ENCODE measurements at regions not wholly inside any gene's neighbourhood (a gene's known extent, or its start where the extent isn't known, plus 50 kb on each side); places are given as distances from the start of the nearest gene placed in this dataset.

DNA sequence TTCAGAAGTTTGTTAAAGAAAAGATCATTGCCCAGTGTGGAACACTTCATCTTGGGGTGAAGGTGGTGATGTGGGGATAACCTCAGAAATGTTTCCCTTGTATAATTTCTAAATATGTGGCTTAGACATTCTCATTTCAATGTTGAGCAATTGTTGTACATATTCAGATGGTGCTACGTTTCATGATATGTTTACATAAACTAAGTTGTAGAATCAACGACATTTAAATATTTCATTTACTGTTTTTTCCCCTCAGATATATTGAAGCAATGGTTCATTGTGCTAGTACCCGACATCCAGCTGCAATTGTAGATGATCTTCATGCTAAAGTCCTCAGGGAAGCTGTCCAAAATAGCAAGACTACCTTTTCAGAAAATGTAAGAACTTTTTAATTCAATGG is 92.6 kb downstream of the BLTP1 start:
- no peak overlapping the region for H2BK5ac ChIP-seq (ENCODE audit: low read depth, low read length, poor library complexity, severe bottlenecking)
- no peak overlapping the region for H4K91ac ChIP-seq (ENCODE audit: low read length)
- no peak overlapping the region for H3K18ac ChIP-seq (ENCODE audit: low read depth in 1 of 2, low read length in 2 of 2)
- H3K27ac ChIP-seq (ENCODE audit: low read length, poor library complexity, severe bottlenecking), result no peak overlapping the region
- H2BK15ac ChIP-seq (ENCODE audit: low read depth, poor library complexity, severe bottlenecking), result no peak overlapping the region
- no peak overlapping the region for H3K4ac ChIP-seq (ENCODE audit: low read depth in 1 of 2, low read length in 2 of 2)
- H2BK12ac ChIP-seq (ENCODE audit: low read length in 2 of 2), result no peak overlapping the region
- no peak overlapping the region for H2BK120ac ChIP-seq (ENCODE audit: low read depth, low read length)
- H3K4me3 ChIP-seq (ENCODE audit: insufficient read depth in 1 of 2, low read depth in 1 of 2, low read length in 2 of 2), result no peak overlapping the region
- no peaks in the 10 kb centered on the region for H3K9me3 ChIP-seq (ENCODE audit: control insufficient read depth, low read length)
- H3K79me1 ChIP-seq (replicated peaks; ENCODE audit: low read length, poor library complexity, severe bottlenecking), result no peaks in the 10 kb centered on the region
- no peak overlapping the region for H2AK5ac ChIP-seq (ENCODE audit: low read length, severe bottlenecking)
- peaks cover 3 to 86% of the 10 kb centered on the region in 2 experiments for H3K36me3 ChIP-seq (ENCODE audit: control insufficient read depth in 1 of 2, insufficient read depth in 2 of 2, low read depth in 1 of 2, low read length in 2 of 2)
- H3K14ac ChIP-seq (ENCODE audit: low read length in 2 of 2), result no peak overlapping the region
- no peak for DNase-seq
- H3K9ac ChIP-seq (ENCODE audit: low read length), result no peak overlapping the region
- no peak overlapping the region for H3K23ac ChIP-seq (ENCODE audit: low read length in 2 of 2)
- no peak overlapping the region for H2AFZ ChIP-seq (ENCODE audit: low read depth, low read length)
- no peaks in the 10 kb centered on the region for H3K4me1 ChIP-seq (ENCODE audit: control insufficient read depth, insufficient read depth, low read depth, low read length)
- 96% methylated on average over 3 of the region's 3 CpGs for WGBS
- no peak overlapping the region for H4K8ac ChIP-seq (ENCODE audit: low read length)
- H3K4me2 ChIP-seq (ENCODE audit: low read length, poor library complexity, severe bottlenecking), result no peak overlapping the region
- H3K27me3 ChIP-seq (ENCODE audit: control insufficient read depth in 1 of 2, insufficient read depth in 1 of 2, low read length in 2 of 2), result no peaks in the 10 kb centered on the region

DNA sequence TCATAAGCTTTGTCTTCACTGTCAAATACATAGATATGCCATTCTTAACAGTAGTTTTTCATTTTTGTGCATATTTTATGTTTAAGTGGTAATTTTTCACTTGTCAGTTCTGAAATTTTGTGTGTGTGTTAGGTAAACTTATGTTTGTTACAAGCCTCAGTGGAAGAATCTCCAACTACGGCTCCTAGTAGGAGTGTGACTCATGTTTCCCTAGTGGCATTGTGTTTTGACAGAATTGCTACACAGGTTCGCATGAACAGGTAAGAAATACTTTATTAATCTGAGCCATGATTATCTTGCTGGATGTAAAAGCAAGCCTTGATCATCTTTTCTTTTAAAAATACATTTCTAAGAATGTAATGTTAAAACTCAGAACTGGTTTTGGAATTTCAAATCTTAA is 94.4 kb downstream of the BLTP1 start:
- Histone ChIP-seq H3K4me1 (ENCODE audit: control insufficient read depth, insufficient read depth, low read depth, low read length) (no peaks in the 10 kb centered on the region), H3K9ac (ENCODE audit: low read length) (no peak overlapping the region), H3K18ac (ENCODE audit: low read depth in 1 of 2, low read length in 2 of 2) (no peak overlapping the region), H3K23ac (ENCODE audit: low read length in 2 of 2) (no peak overlapping the region), H3K14ac (ENCODE audit: low read length in 2 of 2) (no peak overlapping the region), H3K27ac (ENCODE audit: low read length, poor library complexity, severe bottlenecking) (no peak overlapping the region), H3K79me1 (replicated peaks; ENCODE audit: low read length, poor library complexity, severe bottlenecking) (no peaks in the 10 kb centered on the region), H3K9me3 (ENCODE audit: control insufficient read depth, low read length) (no peaks in the 10 kb centered on the region), H2AK5ac (ENCODE audit: low read length, severe bottlenecking) (no peak overlapping the region), H2BK120ac (ENCODE audit: low read depth, low read length) (no peak overlapping the region), H3K4ac (ENCODE audit: low read depth in 1 of 2, low read length in 2 of 2) (no peak overlapping the region), H2BK15ac (ENCODE audit: low read depth, poor library complexity, severe bottlenecking) (no peak overlapping the region), H3K27me3 (ENCODE audit: control insufficient read depth in 1 of 2, insufficient read depth in 1 of 2, low read length in 2 of 2) (no peaks in the 10 kb centered on the region), H4K8ac (ENCODE audit: low read length) (no peak overlapping the region), H4K91ac (ENCODE audit: low read length) (no peak overlapping the region), H3K4me3 (ENCODE audit: insufficient read depth in 1 of 2, low read depth in 1 of 2, low read length in 2 of 2) (no peak overlapping the region), H3K36me3 (ENCODE audit: control insufficient read depth in 1 of 2, insufficient read depth in 2 of 2, low read depth in 1 of 2, low read length in 2 of 2) (peaks cover 3 to 91% of the 10 kb centered on the region in 2 experiments), H2AFZ (ENCODE audit: low read depth, low read length) (no peak overlapping the region), H2BK12ac (ENCODE audit: low read length in 2 of 2) (no peak overlapping the region), H3K4me2 (ENCODE audit: low read length, poor library complexity, severe bottlenecking) (no peak overlapping the region), H2BK5ac (ENCODE audit: low read depth, low read length, poor library complexity, severe bottlenecking) (no peak overlapping the region)
- no peak for DNase-seq
- 93% methylated on average over 2 of the region's 2 CpGs for WGBS

GRCh38 chr4:122249357-122249756 is 97.2 kb downstream of the BLTP1 start:
- H3K36me3 ChIP-seq (ENCODE audit: control insufficient read depth in 1 of 2, insufficient read depth in 2 of 2, low read depth in 1 of 2, low read length in 2 of 2), result peaks cover 12 to 95% of the 10 kb centered on the region in 2 experiments
- no peak overlapping the region for H2BK15ac ChIP-seq (ENCODE audit: low read depth, poor library complexity, severe bottlenecking)
- DNase-seq, result no peak
- no peaks in the 10 kb centered on the region for H3K27me3 ChIP-seq (ENCODE audit: control insufficient read depth in 1 of 2, insufficient read depth in 1 of 2, low read length in 2 of 2)
- no peak overlapping the region for H3K4me3 ChIP-seq (ENCODE audit: insufficient read depth in 1 of 2, low read depth in 1 of 2, low read length in 2 of 2)
- whole genome bisulfite sequencing, result 95% methylated on average over 1 of the region's 1 CpG
- no peak overlapping the region for H4K8ac ChIP-seq (ENCODE audit: low read length)
- no peak overlapping the region for H3K4ac ChIP-seq (ENCODE audit: low read depth in 1 of 2, low read length in 2 of 2)
- H3K9ac ChIP-seq (ENCODE audit: low read length), result no peak overlapping the region
- no peak overlapping the region for H3K14ac ChIP-seq (ENCODE audit: low read length in 2 of 2)
- H2BK120ac ChIP-seq (ENCODE audit: low read depth, low read length), result no peak overlapping the region
- peaks cover 6% of the 10 kb centered on the region for H3K79me1 ChIP-seq (replicated peaks; ENCODE audit: low read length, poor library complexity, severe bottlenecking)
- no peak overlapping the region for H2BK12ac ChIP-seq (ENCODE audit: low read length in 2 of 2)
- H2AK5ac ChIP-seq (ENCODE audit: low read length, severe bottlenecking), result no peak overlapping the region
- H3K4me1 ChIP-seq (ENCODE audit: control insufficient read depth, insufficient read depth, low read depth, low read length), result no peaks in the 10 kb centered on the region
- no peak overlapping the region for H2BK5ac ChIP-seq (ENCODE audit: low read depth, low read length, poor library complexity, severe bottlenecking)
- H4K91ac ChIP-seq (ENCODE audit: low read length), result no peak overlapping the region
- H3K4me2 ChIP-seq (ENCODE audit: low read length, poor library complexity, severe bottlenecking), result no peak overlapping the region
- H3K18ac ChIP-seq (ENCODE audit: low read depth in 1 of 2, low read length in 2 of 2), result no peak overlapping the region
- no peak overlapping the region for H3K23ac ChIP-seq (ENCODE audit: low read length in 2 of 2)
- H3K27ac ChIP-seq (ENCODE audit: low read length, poor library complexity, severe bottlenecking), result no peak overlapping the region
- no peak overlapping the region for H2AFZ ChIP-seq (ENCODE audit: low read depth, low read length)
- H3K9me3 ChIP-seq (ENCODE audit: control insufficient read depth, low read length), result no peaks in the 10 kb centered on the region

DNA sequence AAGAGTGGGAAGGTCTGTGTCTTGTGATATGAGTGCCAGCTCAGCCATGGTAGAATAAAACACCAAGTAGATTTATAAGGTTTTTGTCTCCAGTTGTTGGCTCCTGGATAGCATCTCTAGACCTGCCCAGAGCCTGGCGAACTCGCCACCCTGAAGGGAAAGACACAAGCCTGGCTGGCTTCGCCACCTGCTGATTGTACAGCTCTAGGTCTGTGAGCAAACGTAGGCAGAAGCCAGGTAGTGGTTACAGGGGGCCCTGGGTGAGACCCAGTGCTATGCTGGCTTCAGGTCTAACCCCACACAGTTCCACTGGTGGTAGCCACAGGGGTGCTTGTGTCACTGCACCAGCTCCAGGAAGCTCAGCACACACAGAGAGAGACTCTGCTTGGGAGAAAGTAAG is 100.5 kb downstream of the BLTP1 start:
- Histone ChIP-seq H2BK5ac (ENCODE audit: low read depth, low read length, poor library complexity, severe bottlenecking) (no peak overlapping the region), H3K4me1 (ENCODE audit: control insufficient read depth, insufficient read depth, low read depth, low read length) (no peaks in the 10 kb centered on the region), H2AFZ (ENCODE audit: low read depth, low read length) (no peak overlapping the region), H4K8ac (ENCODE audit: low read length) (no peak overlapping the region), H3K27ac (ENCODE audit: low read length, poor library complexity, severe bottlenecking) (no peak overlapping the region), H3K23ac (ENCODE audit: low read length in 2 of 2) (no peak overlapping the region), H3K9ac (ENCODE audit: low read length) (no peak overlapping the region), H3K14ac (ENCODE audit: low read length in 2 of 2) (no peak overlapping the region), H2AK5ac (ENCODE audit: low read length, severe bottlenecking) (no peak overlapping the region), H2BK120ac (ENCODE audit: low read depth, low read length) (no peak overlapping the region), H3K4ac (ENCODE audit: low read depth in 1 of 2, low read length in 2 of 2) (no peak overlapping the region), H4K91ac (ENCODE audit: low read length) (no peak overlapping the region), H2BK15ac (ENCODE audit: low read depth, poor library complexity, severe bottlenecking) (no peak overlapping the region), H3K4me3 (ENCODE audit: insufficient read depth in 1 of 2, low read depth in 1 of 2, low read length in 2 of 2) (no peak overlapping the region), H3K4me2 (ENCODE audit: low read length, poor library complexity, severe bottlenecking) (no peak overlapping the region), H3K9me3 (ENCODE audit: control insufficient read depth, low read length) (no peaks in the 10 kb centered on the region), H3K79me1 (replicated peaks; ENCODE audit: low read length, poor library complexity, severe bottlenecking) (peaks cover 6% of the 10 kb centered on the region), H2BK12ac (ENCODE audit: low read length in 2 of 2) (no peak overlapping the region), H3K27me3 (ENCODE audit: control insufficient read depth in 1 of 2, insufficient read depth in 1 of 2, low read length in 2 of 2) (no peaks in the 10 kb centered on the region), H3K18ac (ENCODE audit: low read depth in 1 of 2, low read length in 2 of 2) (no peak overlapping the region), H3K36me3 (ENCODE audit: control insufficient read depth in 1 of 2, insufficient read depth in 2 of 2, low read depth in 1 of 2, low read length in 2 of 2) (peaks cover 15 to 98% of the 10 kb centered on the region in 2 experiments)
- no peak for DNase-seq
- WGBS, result 98% methylated on average over 4 of the region's 4 CpGs
